ENCODE measurements at regions not wholly inside any gene's neighbourhood (a gene's known extent, or its start where the extent isn't known, plus 50 kb on each side); places are given as distances from the start of the nearest gene placed in this dataset.

DNA sequence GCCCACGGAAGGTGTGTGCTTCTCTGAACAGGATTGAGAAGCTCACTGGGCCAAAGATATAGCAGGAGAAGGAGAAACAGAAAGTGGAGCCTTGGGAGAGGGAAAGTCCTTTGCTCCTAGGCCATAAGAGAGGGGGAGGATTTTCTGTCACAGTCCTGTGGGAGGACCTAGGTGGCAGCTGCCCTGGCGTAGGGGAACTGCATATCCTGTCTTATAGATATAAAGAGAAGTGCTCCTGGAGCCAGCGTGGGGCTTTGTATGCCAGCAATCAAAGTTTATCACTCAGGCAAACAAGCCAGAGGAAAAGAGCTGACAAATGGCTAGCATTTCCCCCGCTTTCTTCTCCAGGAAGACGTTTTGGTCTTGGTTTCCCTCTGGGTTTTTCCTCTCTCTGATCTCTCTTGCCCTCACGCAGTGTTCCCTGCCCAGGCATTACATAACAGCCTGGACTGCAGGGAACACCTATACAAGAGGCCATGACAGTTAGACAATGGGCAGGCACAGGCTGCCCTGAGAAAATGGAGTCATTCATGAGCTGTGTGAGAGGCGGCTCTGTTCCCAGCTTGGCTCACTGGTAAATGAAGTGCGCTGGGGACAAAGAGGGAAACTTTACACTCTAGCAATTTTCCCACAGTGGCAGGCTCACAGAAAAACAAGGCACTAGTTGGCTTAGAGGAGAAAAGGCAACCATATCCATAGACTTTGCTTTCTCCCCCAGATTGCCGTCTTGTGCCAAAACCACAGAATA is 52.5 kb upstream of the ZNF648 start:
- no peaks in the 10 kb centered on the region for H3K36me3 Mint-ChIP-seq
- no peak overlapping the region for H3K27ac Mint-ChIP-seq
- peaks cover 9 to 29% of the 10 kb centered on the region in 2 donors for H3K27me3 Mint-ChIP-seq
- H3K4me3 Mint-ChIP-seq: no peak overlapping the region
- no peaks in the 10 kb centered on the region for H3K4me1 Mint-ChIP-seq (ENCODE audit: low read depth in 2 of 2)
- ATAC-seq (no peak), DNase-seq (ENCODE audit: low spot score) (no peak)
- H3K9me3 Mint-ChIP-seq: no peaks in the 10 kb centered on the region

DNA sequence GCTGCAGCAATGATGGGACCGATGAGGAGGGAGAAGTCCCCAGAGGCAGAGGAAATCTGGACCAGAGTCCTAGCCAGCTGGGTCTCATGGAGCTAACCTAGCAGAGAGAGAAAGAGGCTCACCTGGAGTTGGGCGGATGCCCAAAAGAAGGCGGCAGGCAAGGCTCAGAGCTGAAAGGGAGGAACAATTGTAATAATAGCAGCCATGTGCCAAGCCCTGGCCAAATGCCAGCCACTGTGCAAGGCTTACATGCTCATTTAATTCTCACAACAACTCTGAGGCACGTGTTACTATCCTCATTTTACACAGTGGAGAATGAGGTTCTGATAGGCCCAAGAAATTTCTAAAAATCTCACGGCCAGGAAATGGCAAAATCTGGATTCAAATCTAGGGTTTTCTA is 50.0 kb upstream of the ZNF648 start:
- DNase-seq (ENCODE audit: low spot score): no peak
- H3K9me3 Mint-ChIP-seq: no peaks in the 10 kb centered on the region
- no peaks in the 10 kb centered on the region for H3K4me1 Mint-ChIP-seq (ENCODE audit: low read depth in 2 of 2)
- H3K27ac Mint-ChIP-seq: no peak overlapping the region
- no peak overlapping the region for H3K4me3 Mint-ChIP-seq
- peaks cover 17 to 37% of the 10 kb centered on the region in 2 donors for H3K27me3 Mint-ChIP-seq
- H3K36me3 Mint-ChIP-seq: no peaks in the 10 kb centered on the region
- peak in 1 of 2 donors; percentile 21 for ATAC-seq

All from natural killer cell treated with Interleukin-12 subunit alpha and Interleukin-12 subunit beta and Interleukin-15 and Interleukin-18, amount 100 ng/mL, for 72 hours (primary cell).